ENCODE measurements at regions not wholly inside any gene's neighbourhood (a gene's known extent, or its start where the extent isn't known, plus 50 kb on each side); places are given as distances from the start of the nearest gene placed in this dataset.

DNA sequence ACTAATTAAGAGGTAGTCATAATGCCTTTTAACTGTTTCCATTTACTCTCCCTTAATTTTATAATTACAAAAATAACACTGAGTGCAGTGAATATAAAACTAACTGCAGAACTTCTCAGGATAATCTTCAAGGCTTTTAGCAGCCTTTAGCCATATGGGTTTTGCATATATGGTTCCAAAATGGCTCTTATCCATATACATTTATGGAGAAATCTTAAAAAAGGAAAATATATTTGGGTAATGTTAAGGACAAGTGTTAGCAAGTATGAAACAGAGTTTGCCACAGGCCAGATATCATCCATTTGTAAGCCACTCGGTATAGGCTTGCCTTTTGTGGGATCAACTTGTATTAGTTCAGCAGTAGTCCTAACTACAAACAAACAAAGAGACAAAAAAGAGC lies 423.4 kb downstream of the PDHA2 start:
- TF ChIP-seq, protein P1, sequence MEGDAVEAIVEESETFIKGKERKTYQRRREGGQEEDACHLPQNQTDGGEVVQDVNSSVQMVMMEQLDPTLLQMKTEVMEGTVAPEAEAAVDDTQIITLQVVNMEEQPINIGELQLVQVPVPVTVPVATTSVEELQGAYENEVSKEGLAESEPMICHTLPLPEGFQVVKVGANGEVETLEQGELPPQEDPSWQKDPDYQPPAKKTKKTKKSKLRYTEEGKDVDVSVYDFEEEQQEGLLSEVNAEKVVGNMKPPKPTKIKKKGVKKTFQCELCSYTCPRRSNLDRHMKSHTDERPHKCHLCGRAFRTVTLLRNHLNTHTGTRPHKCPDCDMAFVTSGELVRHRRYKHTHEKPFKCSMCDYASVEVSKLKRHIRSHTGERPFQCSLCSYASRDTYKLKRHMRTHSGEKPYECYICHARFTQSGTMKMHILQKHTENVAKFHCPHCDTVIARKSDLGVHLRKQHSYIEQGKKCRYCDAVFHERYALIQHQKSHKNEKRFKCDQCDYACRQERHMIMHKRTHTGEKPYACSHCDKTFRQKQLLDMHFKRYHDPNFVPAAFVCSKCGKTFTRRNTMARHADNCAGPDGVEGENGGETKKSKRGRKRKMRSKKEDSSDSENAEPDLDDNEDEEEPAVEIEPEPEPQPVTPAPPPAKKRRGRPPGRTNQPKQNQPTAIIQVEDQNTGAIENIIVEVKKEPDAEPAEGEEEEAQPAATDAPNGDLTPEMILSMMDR (IDR thresholded peaks at IDR 0.05; ENCODE audit: low read depth, low read length, poor library complexity, severe bottlenecking): no peak
- no peak for TF ChIP-seq EZH2phosphoT487 (IDR thresholded peaks at IDR 0.05; ENCODE audit: borderline replicate concordance, low read length)

Measured in DOHH2 (cell line).